ENCODE measurements at regions not wholly inside any gene's neighbourhood (a gene's known extent, or its start where the extent isn't known, plus 50 kb on each side); places are given as distances from the start of the nearest gene placed in this dataset.
"Not testable (repeated sequence)": the region's sequence is repeated elsewhere in the genome, so short reads cannot be mapped to it uniquely, and the experiment has no call there.

GRCh38 chr5:24215114-24215513 is 429.7 kb downstream of the CDH10 start:
- Mint-ChIP-seq H3K27ac (no peak overlapping the region), H3K27me3 (peaks cover 3% of the 10 kb centered on the region), H3K36me3 (no peaks in the 10 kb centered on the region), H3K4me3 (no peak overlapping the region), H3K4me1 (ENCODE audit: unreplicated experiment) (no peaks in the 10 kb centered on the region), H3K9me3 (no peaks in the 10 kb centered on the region)
- no peak for DNase-seq (ENCODE audit: extremely low spot score, unreplicated experiment)
- no peak for TF ChIP-seq CTCF (conservative IDR thresholded peaks at IDR 0.05)

- no peak for TF ChIP-seq CTCF (conservative IDR thresholded peaks at IDR 0.05)
- Mint-ChIP-seq H3K36me3 (no peaks in the 10 kb centered on the region), H3K4me3 (no peak overlapping the region), H3K4me1 (ENCODE audit: unreplicated experiment) (no peaks in the 10 kb centered on the region), H3K9me3 (no peaks in the 10 kb centered on the region), H3K27me3 (no peaks in the 10 kb centered on the region), H3K27ac (no peak overlapping the region)
- DNase-seq (ENCODE audit: extremely low spot score, unreplicated experiment) = no peak
These were observed 421.9 kb downstream of the CDH10 start for GRCh38 chr5:24222876-24223275.

DNA sequence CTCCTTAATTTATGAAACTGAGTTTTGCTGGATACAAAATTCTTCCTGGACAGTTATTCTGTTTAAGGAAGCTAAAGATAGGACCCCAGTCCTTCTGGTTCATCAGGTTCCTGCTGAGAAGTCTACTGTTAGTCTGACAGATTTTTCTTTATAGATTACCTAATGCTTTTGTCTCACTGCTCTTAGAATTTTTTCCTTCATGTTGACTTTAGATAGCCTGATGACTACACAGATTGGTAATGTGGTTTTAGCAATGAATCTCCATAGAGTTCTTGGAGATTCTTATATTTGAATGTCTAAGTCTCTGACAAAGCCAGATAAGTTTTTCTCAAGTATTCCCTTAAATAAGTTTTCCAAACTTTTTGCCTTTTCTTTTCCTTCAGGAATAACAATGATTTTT is 419.7 kb downstream of the CDH10 start:
- Mint-ChIP-seq H3K27me3 (no peaks in the 10 kb centered on the region), H3K9me3 (no peaks in the 10 kb centered on the region), H3K4me1 (ENCODE audit: unreplicated experiment) (no peaks in the 10 kb centered on the region), H3K27ac (no peak overlapping the region), H3K4me3 (peak overlapping the region; percentile 10), H3K36me3 (no peaks in the 10 kb centered on the region)
- no peak for TF ChIP-seq CTCF (conservative IDR thresholded peaks at IDR 0.05)
- DNase-seq (ENCODE audit: extremely low spot score, unreplicated experiment) = no peak

GRCh38 chr5:24226479-24226878 is 418.3 kb downstream of the CDH10 start:
- no peaks in the 10 kb centered on the region for H3K36me3 Mint-ChIP-seq

GRCh38 chr5:24227881-24228280 is 416.9 kb downstream of the CDH10 start:
- H3K36me3 Mint-ChIP-seq; H3K27me3 Mint-ChIP-seq; H3K9me3 Mint-ChIP-seq; H3K4me1 Mint-ChIP-seq (ENCODE audit: unreplicated experiment); DNase-seq (ENCODE audit: extremely low spot score, unreplicated experiment); H3K27ac Mint-ChIP-seq; H3K4me3 Mint-ChIP-seq: not testable (repeated sequence)

More at GRCh38 chr5:24226479-24226878, 418.3 kb downstream of the CDH10 start:
- H3K27me3 Mint-ChIP-seq = no peaks in the 10 kb centered on the region
- H3K9me3 Mint-ChIP-seq = no peaks in the 10 kb centered on the region
- no peak overlapping the region for H3K27ac Mint-ChIP-seq
- H3K4me1 Mint-ChIP-seq (ENCODE audit: unreplicated experiment) = no peaks in the 10 kb centered on the region
- no peak for TF ChIP-seq CTCF (conservative IDR thresholded peaks at IDR 0.05)
- no peak overlapping the region for H3K4me3 Mint-ChIP-seq
- no peak for DNase-seq (ENCODE audit: extremely low spot score, unreplicated experiment)

DNA sequence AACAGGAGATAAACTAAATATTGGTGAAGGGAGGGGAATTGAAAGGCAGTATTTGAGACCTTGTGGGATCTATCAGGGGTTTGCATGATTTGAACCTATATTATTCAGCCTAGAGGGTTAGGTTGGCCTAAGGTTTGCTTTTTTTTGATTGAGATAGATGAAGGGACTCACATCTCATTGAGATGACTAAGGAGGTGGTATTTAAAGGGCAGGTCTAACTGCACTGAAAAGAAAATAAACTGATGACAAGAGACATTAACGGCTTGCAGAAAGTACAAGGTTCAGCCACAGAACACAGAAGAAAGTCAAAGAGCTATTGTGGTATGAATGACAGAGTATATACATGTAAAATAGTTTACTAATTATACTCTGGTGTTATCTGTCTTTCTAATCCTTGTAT is 412.7 kb downstream of the CDH10 start:
- TF ChIP-seq CTCF (conservative IDR thresholded peaks at IDR 0.05) = no peak
- Mint-ChIP-seq H3K4me1 (ENCODE audit: unreplicated experiment) (no peaks in the 10 kb centered on the region), H3K9me3 (no peaks in the 10 kb centered on the region), H3K27me3 (no peaks in the 10 kb centered on the region), H3K4me3 (no peak overlapping the region), H3K27ac (no peak overlapping the region), H3K36me3 (no peaks in the 10 kb centered on the region)
- no peak for DNase-seq (ENCODE audit: extremely low spot score, unreplicated experiment)

All from type B pancreatic cell (in vitro differentiated cells).